NCI-H345 treated with DMSO at 0.1 percent for 48 hours (cell line): ENCODE measurements at regions not wholly inside any gene's neighbourhood (a gene's known extent, or its start where the extent isn't known, plus 50 kb on each side); places are given as distances from the start of the nearest gene placed in this dataset.
"Not testable (repeated sequence)": the region's sequence is repeated elsewhere in the genome, so short reads cannot be mapped to it uniquely, and the experiment has no call there.

Source experiments
- DNase-seq: peaks from one replicate; lab custom pipeline; 2025; ENCODE audit not compliant: unreplicated experiment; lab: John Stamatoyannopoulos, UW

DNA sequence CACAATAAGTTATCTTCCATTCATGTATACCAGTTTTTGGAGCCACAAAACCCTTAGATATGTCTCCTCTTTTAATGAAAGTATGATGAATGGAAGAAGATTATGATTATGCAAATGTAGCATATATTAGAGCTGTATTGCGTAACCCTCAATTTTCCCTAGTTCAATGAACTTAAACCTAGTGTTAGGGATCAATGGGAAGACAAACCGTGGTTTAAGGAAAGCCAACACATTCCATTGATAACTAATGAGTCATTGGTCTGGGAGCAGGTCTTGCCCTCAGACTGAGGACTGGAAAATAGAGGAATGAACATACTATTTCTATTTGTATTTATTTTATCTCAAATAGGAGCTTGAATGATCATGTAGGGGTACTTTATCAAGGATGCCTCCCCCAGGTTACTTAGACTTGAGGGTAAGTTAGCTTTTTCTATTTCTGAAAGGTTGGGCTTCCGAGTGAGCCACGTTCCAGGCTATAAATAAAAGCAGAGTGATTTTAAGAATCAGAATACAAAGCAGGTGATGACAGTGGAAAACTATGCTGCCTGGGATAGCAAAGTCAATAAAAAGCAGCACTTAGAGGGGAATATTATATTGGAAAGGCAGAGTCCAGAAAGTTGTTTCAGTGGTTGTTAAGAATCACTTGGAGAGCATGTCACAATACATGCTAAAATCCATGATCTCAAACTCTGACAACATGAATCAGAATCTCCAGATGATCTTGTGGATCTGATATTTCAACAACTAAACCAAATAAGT is 356.0 kb downstream of the ADAM29 start:
- DNase-seq: no peak

GRCh38 chr4:175277816-175278215 is 359.7 kb downstream of the ADAM29 start:
- no peak for DNase-seq

GRCh38 chr4:175280153-175280552 is 362.0 kb downstream of the ADAM29 start:
- no peak for DNase-seq

DNA sequence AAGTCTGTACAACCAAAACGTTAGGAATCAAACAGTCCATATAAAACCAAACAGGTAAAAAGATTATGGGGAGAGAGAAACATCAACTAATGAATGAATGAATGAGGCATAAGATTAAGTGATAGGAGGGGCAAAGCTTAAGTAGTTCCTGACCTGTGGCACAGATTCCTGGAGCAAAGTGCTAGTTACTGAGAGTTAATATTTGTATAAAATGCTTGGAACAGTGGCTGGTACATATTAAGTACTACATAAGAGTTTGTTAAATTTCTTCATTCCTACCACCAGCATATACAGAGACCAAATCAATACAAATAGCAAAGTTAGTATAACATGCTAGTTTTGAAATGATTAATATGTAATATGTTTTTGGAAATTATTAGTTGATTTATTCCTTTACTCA is 363.7 kb downstream of the ADAM29 start:
- no peak for DNase-seq

GRCh38 chr4:175282407-175282806 is 364.2 kb downstream of the ADAM29 start:
- DNase-seq: no peak

DNA sequence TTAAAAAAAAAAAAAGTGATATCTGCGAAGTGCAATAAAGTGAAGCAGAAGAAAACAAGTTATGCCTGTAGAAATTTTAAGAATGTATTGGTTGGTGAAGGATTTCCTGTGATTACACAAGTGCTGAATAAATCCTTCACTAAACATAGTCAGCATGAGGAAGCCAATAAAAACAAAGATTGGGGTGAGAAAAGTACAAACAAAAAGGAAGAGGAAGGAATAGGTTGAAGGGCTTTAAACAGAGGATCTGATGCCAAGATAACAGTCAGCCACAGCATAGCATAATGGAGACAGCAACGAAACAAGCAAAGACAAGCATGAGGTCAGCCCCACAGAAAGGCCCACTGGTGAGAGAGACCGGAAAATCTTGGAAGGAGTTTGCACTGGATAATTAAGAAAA is 372.2 kb downstream of the ADAM29 start:
- DNase-seq: no peak

DNA sequence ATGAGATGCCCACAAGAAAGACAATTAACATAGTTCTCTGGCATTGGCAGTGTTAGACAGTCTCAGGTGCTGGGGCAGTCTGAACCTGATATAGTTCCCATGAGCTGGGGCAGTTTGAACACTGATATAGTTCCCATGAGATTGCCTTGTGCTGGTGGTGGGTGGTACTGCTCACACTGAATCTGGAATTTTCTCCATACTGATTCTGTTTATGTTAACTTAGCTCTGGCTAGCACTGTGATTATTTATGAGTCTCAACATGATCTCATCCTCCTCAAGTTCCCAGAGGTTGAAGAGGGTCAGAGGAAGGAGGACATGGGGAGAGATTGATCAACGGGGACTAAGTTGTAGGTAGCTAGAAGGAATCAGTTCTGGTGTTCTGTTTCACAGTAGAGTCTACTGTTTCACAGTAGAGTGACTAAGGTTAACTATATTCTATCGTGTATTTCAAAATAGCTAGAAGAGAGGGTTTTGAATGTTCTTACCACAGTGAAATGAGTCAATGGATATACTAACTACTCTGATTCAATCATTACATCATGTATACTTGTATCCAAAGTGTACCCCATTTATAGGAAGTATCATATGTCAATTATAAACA is 379.9 kb downstream of the ADAM29 start:
- DNase-seq: no peak

GRCh38 chr4:175306436-175306835 is 388.3 kb downstream of the ADAM29 start:
- DNase-seq: no peak

- no peak for DNase-seq
Observed at GRCh38 chr4:175307326-175307725, 389.2 kb downstream of the ADAM29 start.

DNA sequence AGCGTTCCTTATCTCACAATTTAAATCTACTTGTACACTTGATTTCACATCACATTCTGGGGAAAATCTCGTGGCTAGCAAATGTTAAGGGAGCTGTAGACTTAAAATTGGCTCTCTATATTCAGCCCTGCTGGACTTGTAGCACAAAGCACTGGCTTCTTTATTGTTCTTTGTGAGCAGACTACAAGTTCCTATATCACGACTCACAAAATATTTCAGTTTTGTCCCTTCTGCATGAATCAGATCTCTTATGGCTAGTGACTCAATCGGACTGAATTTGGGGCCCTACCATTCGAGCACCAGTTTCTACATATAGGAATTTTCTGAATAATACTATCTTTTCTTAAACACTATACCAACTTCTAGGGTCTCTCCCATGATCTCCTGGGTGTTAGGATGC is 390.1 kb downstream of the ADAM29 start:
- no peak for DNase-seq

GRCh38 chr4:175309041-175309440 is 390.9 kb downstream of the ADAM29 start:
- no peak for DNase-seq

- DNase-seq: no peak
Observed at GRCh38 chr4:175325230-175325629, 407.1 kb downstream of the ADAM29 start.

DNA sequence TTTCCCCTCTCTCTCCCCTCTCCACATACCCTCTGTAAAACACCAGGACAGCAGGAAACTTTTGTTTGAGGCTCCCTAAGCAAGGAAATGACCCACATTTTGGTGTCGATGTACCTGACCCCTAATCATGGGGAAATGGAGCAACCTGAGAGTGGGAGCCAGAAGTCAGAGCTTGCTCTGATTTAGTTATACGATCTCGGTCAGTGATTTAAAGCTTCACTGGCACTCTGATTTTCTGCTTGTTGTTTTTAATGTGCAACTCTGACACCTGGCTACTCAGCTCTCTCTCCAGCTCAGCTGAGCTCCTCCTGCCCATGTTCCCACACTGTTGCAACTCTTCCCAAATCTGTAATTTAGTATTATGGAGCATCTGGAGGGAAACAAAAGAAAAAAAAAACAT is 408.6 kb downstream of the ADAM29 start:
- DNase-seq: no peak

DNA sequence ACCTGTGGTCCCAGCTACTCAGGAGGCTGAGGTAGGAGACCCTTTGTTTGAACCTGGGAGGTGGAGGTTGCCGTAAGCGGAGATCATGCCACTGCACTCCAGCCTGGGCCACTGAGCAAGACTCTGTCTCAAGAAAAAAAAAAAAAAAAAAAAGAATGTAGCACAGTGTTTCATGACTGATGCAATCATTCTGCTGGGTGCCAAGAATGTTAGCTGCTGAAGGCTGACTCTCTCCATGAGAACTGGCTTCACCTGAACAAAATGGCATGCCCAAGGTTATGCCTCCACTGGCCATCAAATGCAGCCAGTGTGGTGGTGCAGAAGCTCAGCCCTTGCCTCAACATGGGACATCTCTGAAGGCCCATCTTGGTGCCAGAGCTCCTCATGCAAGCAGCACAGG is 412.1 kb downstream of the ADAM29 start:
- DNase-seq: no peak

- no peak for DNase-seq
Observed at GRCh38 chr4:175330652-175331051, 412.5 kb downstream of the ADAM29 start.

GRCh38 chr4:175335331-175335730 is 417.2 kb downstream of the ADAM29 start:
- no peak for DNase-seq

GRCh38 chr4:175336570-175336969 is 418.4 kb downstream of the ADAM29 start:
- not testable (repeated sequence) for DNase-seq

GRCh38 chr4:175339100-175339707 is 421.0 kb downstream of the ADAM29 start:
- no peak for DNase-seq

DNA sequence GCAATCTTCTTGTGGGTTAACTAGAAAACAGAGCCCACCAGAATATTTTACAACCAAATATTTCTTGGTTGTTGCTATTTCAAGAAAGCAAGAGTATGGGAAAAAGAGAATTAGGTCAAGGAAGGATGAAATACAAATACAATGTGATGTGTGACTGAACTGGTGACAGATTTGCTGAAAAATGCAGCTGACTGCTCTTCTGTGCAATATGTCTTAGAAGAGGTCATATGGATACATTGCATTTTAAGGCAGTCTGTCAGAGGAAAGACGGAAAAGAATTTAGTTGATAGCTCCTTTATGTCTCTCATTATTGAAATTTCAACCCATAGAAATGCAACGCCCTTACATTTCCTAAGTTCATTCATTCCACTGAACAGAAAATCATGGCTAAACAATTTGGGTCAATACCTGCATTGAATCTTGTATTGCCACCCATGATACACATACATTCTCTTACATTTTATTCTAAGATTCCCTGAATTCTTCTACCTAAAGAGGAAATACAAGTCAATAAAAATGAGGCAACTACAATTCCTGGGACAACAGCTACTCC is 423.1 kb downstream of the ADAM29 start:
- no peak for DNase-seq

GRCh38 chr4:175346376-175346775 is 428.2 kb downstream of the ADAM29 start:
- DNase-seq: no peak

DNA sequence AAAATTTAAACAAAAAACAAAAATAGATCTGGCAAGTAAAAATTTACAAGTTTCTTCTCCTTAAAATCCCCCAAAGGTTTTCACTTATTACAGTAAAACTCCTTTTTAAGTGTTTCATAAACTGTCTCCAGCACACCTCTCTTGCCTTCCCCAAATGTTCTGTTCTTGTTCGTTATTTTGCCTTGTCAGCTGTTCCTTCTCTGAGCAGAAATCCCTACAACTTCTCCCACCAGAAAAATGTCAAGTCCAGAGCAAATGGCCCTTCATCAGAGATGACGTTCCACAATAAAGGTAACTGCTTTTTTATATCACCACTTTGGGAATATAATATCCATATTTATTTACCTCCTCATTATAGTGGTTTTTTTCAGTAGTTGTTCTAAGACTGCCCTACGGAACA is 432.1 kb downstream of the ADAM29 start:
- no peak for DNase-seq

- no peak for DNase-seq
Observed at GRCh38 chr4:175351473-175351872, 433.3 kb downstream of the ADAM29 start.
